SU-DHL-6 (cell line): ENCODE measurements at regions not wholly inside any gene's neighbourhood (a gene's known extent, or its start where the extent isn't known, plus 50 kb on each side); places are given as distances from the start of the nearest gene placed in this dataset.

Source experiments
- H2AFZ ChIP-seq: fragments of 200-600 bp; sonication (generic); 2 replicates; pipeline ENCODE4 v1.6.1; 2014; ENCODE audit warnings: low read depth, mild to moderate bottlenecking, moderate library complexity, mixed read lengths, antibody characterized with exemption, low read length; ENCODE audit not compliant: severe bottlenecking
- H3F3A ChIP-seq: fragments of 200-600 bp; shearing (Covaris generic); 2 replicates; pipeline ENCODE4 v1.6.0; 2016; ENCODE audit warnings: antibody characterized with exemption, mild to moderate bottlenecking; ENCODE audit not compliant: insufficient read depth
- H3K27ac ChIP-seq: fragments of 200-600 bp; sonication (generic); 2 replicates; pipeline ENCODE4 v1.5.1; 2016; ENCODE audit warnings: low read depth, mild to moderate bottlenecking, low read length, moderate library complexity, mixed read lengths
- H3K27me3 ChIP-seq: fragments of 200-600 bp; sonication (generic), shearing (Covaris generic); 2 replicates; pipeline ENCODE4 v1.6.0; 2014; ENCODE audit warnings: mild to moderate bottlenecking, low read length
- H3K36me3 ChIP-seq: fragments of 200-600 bp; sonication (generic); 2 replicates; pipeline ENCODE4 v1.6.1; 2014; ENCODE audit warnings: mild to moderate bottlenecking, low read length, mixed read lengths
- H3K4me2 ChIP-seq: fragments of 300-600, 200-600 bp; shearing (Covaris generic), sonication (generic); 2 replicates; pipeline ENCODE4 v1.6.0; 2014; ENCODE audit warnings: low read length, low read depth, mild to moderate bottlenecking; ENCODE audit not compliant: poor library complexity, severe bottlenecking
- H3K4me3 ChIP-seq: fragments of 200-600 bp; sonication (generic); 2 replicates; pipeline ENCODE4 v1.5.1; 2014; ENCODE audit warnings: antibody characterized with exemption, low read length, mild to moderate bottlenecking, mixed read lengths; ENCODE audit not compliant: insufficient read depth, poor library complexity, severe bottlenecking
- H3K79me2 ChIP-seq: fragments of 200-600 bp; sonication (generic); 2 replicates; pipeline ENCODE4 v1.6.1; 2014; ENCODE audit warnings: mild to moderate bottlenecking, low read length, moderate library complexity; ENCODE audit not compliant: insufficient read depth
- H3K9ac ChIP-seq: fragments of 200-600 bp; sonication (generic); 2 replicates; pipeline ENCODE4 v1.7.0; 2014; ENCODE audit warnings: mild to moderate bottlenecking, low read length
- H3K9me2 ChIP-seq: fragments of 200-600 bp; sonication (generic); replicated peaks from 2 replicates; pipeline ENCODE4 v1.6.1; 2014; ENCODE audit warnings: low read length; ENCODE audit not compliant: insufficient read depth
- H3K9me3 ChIP-seq: fragments of 200-600 bp; sonication (generic); 2 replicates; pipeline ENCODE4 v1.6.1; 2014; ENCODE audit warnings: low read length, mixed read lengths; ENCODE audit not compliant: insufficient read depth
- H4K20me1 ChIP-seq: fragments of 200-600 bp; sonication (generic); 2 replicates; pipeline ENCODE4 v1.6.1; 2014; ENCODE audit warnings: low read depth, mild to moderate bottlenecking, antibody characterized with exemption, low read length, moderate library complexity, mixed read lengths
- CTCF ChIP-seq: fragments of 200-600 bp; sonication (generic); IDR thresholded peaks from one replicate; pipeline ENCODE4 v1.5.1; 2017; ENCODE audit warnings: antibody characterized with exemption, mild to moderate bottlenecking, low read length, moderate library complexity; ENCODE audit not compliant: insufficient read depth, poor library complexity, severe bottlenecking
- EZH2phosphoT487 ChIP-seq: fragments of 200-600 bp; sonication (generic), shearing (Covaris generic); conservative IDR thresholded peaks from 2 replicates; pipeline ENCODE4 v1.6.1; 2018; ENCODE audit warnings: mild to moderate bottlenecking, antibody characterized with exemption, low read length, moderate library complexity, mixed read lengths

GRCh38 chrX:147675819-147676218 is 235.9 kb upstream of the FMR1 start:
- Histone ChIP-seq H3K4me2 (no peak overlapping the region), H3K9ac (no peak overlapping the region), H3K9me2 (no peaks in the 10 kb centered on the region), H2AFZ (no peak overlapping the region), H3K27me3 (no peaks in the 10 kb centered on the region), H4K20me1 (no peaks in the 10 kb centered on the region), H3K9me3 (no peaks in the 10 kb centered on the region), H3K27ac (no peak overlapping the region), H3K36me3 (no peaks in the 10 kb centered on the region), H3K79me2 (no peaks in the 10 kb centered on the region), H3K4me3 (no peak overlapping the region), H3F3A (no peaks in the 10 kb centered on the region)
- no peak for TF ChIP-seq EZH2phosphoT487
- no peak for TF ChIP-seq CTCF

- no peaks in the 10 kb centered on the region for H3K9me2 ChIP-seq
- no peaks in the 10 kb centered on the region for H3K27me3 ChIP-seq
- H3F3A ChIP-seq = no peaks in the 10 kb centered on the region
- H3K27ac ChIP-seq = no peak overlapping the region
- no peak overlapping the region for H3K9ac ChIP-seq
- no peaks in the 10 kb centered on the region for H3K79me2 ChIP-seq
- no peaks in the 10 kb centered on the region for H3K9me3 ChIP-seq
- no peak overlapping the region for H2AFZ ChIP-seq
- no peaks in the 10 kb centered on the region for H4K20me1 ChIP-seq
- no peaks in the 10 kb centered on the region for H3K36me3 ChIP-seq
- TF ChIP-seq EZH2phosphoT487 = no peak
- no peak for TF ChIP-seq CTCF
- no peak overlapping the region for H3K4me2 ChIP-seq
- no peak overlapping the region for H3K4me3 ChIP-seq
Observed at GRCh38 chrX:147679356-147680005, 232.2 kb upstream of the FMR1 start.

- Histone ChIP-seq H3K9me2 (no peaks in the 10 kb centered on the region), H3K4me2 (no peak overlapping the region), H3K79me2 (no peaks in the 10 kb centered on the region), H3K27ac (no peak overlapping the region), H3K9ac (no peak overlapping the region), H3K36me3 (no peaks in the 10 kb centered on the region), H3K9me3 (no peaks in the 10 kb centered on the region), H3F3A (no peaks in the 10 kb centered on the region), H4K20me1 (no peaks in the 10 kb centered on the region), H3K27me3 (no peaks in the 10 kb centered on the region), H3K4me3 (no peak overlapping the region), H2AFZ (no peak overlapping the region)
- TF ChIP-seq CTCF = no peak
- no peak for TF ChIP-seq EZH2phosphoT487
Observed at GRCh38 chrX:147680251-147680650, 231.5 kb upstream of the FMR1 start.

DNA sequence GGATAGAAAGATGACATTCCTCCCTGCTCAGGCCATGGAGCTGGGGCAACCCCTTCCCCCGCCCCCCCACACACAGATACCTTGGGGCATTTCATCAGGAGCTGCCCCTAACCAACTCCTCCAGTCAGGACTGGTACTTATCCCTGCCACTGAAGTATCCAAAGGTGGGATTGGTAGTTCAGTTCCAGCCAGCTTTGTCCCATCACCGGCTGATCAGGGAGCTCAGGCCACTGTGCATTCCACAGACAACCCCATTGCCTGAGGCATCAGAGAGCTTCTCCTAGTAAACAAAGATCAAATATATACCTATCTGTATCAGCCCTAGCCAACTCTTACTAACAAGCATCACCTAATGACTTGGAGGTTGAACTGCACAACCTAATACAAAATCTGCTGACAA is 218.2 kb upstream of the FMR1 start:
- no peaks in the 10 kb centered on the region for H3F3A ChIP-seq
- no peak overlapping the region for H3K27ac ChIP-seq
- H3K79me2 ChIP-seq = no peaks in the 10 kb centered on the region
- no peaks in the 10 kb centered on the region for H3K36me3 ChIP-seq
- H2AFZ ChIP-seq = no peak overlapping the region
- no peaks in the 10 kb centered on the region for H3K27me3 ChIP-seq
- TF ChIP-seq CTCF (no peak), EZH2phosphoT487 (no peak)
- no peak overlapping the region for H3K4me2 ChIP-seq
- no peaks in the 10 kb centered on the region for H3K9me3 ChIP-seq
- H3K9me2 ChIP-seq = no peaks in the 10 kb centered on the region
- no peak overlapping the region for H3K4me3 ChIP-seq
- H3K9ac ChIP-seq = no peak overlapping the region
- no peaks in the 10 kb centered on the region for H4K20me1 ChIP-seq
